Gastrocnemius medialis (tissue), 4 donors: ENCODE measurements at regions not wholly inside any gene's neighbourhood (a gene's known extent, or its start where the extent isn't known, plus 50 kb on each side); places are given as distances from the start of the nearest gene placed in this dataset.

ENCODE experiments used
- POLR2A ChIP-seq, 2 donors: fragments of 450-650 bp; IDR thresholded peaks; one replicate each; pipeline ENCODE4 v1.6.1; 2017; ENCODE audit warnings: antibody characterized with exemption in 2 of 2, mild to moderate bottlenecking in 2 of 2, moderate library complexity in 2 of 2
- TF ChIP-seq, protein P1 (sequence below), 5 experiments: fragments of 450-650 bp in 3 of 5; fragments of 200-600 bp in 2 of 5; sonication (generic) in 2 of 5; IDR thresholded peaks in 4 of 5; conservative IDR thresholded peaks in 1 of 5; 1 replicate in 4 of 5; 2 replicates in 1 of 5; pipeline ENCODE4 v1.5.1; 2016 to 2019; ENCODE audit warnings: antibody characterized with exemption in 5 of 5, mild to moderate bottlenecking in 3 of 5, moderate library complexity in 3 of 5

DNA sequence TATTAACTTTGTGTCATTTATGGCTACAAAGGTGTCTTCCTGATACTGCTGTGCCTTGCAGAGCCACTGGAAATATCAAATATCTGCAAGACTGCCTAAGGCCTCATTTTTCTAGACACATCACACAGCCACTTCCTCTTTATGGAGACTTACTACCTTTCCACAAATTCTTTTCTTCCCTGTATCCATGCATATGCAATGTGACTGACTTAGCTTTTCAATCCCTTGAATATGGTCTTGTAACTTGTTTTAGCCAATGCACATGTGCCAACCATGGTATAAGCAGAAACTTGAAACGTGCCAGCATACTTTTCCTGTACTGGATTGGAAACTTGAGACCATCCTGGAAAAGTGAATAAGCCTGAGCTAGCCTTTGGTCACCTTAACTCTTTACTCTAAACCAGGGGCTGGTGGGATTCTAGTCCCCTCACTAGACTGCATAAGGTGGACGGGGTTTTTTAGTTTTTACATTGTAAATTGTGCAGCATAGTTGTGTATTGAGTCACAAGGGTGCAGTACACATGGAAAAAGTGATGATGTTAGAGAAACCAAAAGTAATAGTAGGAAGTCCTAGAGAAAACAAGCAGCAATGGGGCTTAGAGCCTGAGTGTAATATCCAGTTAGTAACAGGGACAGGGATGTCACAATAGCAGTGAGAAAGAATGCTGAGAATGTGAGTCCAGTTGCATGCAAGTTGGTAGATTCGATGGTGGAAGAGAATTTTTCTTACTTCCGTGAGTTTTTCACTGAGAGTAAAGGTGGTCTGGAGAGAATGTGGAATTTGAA lies 879.5 kb downstream of the SORCS1 start:
- TF ChIP-seq, protein P1, sequence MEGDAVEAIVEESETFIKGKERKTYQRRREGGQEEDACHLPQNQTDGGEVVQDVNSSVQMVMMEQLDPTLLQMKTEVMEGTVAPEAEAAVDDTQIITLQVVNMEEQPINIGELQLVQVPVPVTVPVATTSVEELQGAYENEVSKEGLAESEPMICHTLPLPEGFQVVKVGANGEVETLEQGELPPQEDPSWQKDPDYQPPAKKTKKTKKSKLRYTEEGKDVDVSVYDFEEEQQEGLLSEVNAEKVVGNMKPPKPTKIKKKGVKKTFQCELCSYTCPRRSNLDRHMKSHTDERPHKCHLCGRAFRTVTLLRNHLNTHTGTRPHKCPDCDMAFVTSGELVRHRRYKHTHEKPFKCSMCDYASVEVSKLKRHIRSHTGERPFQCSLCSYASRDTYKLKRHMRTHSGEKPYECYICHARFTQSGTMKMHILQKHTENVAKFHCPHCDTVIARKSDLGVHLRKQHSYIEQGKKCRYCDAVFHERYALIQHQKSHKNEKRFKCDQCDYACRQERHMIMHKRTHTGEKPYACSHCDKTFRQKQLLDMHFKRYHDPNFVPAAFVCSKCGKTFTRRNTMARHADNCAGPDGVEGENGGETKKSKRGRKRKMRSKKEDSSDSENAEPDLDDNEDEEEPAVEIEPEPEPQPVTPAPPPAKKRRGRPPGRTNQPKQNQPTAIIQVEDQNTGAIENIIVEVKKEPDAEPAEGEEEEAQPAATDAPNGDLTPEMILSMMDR (IDR thresholded peaks at IDR 0.05 in 4 of 5, conservative IDR thresholded peaks at IDR 0.05 in 1 of 5), result no peak
- no peak for TF ChIP-seq POLR2A (IDR thresholded peaks at IDR 0.05)
